Calu3 (cell line): ENCODE measurements at regions not wholly inside any gene's neighbourhood (a gene's known extent, or its start where the extent isn't known, plus 50 kb on each side); places are given as distances from the start of the nearest gene placed in this dataset.

Source experiments
- BruUV-seq: library from RNA; stranded (reverse); fragments of 400-500 nt; replicated peaks from 2 replicates; lab custom pipeline; 2021; lab: Mats Ljungman, UMichigan
- CTCF ChIA-PET: fragments of 300-600 bp; sonication (Branson Sonifier 250); formaldehyde crosslinking; loops from one replicate; lab custom pipeline; 2022; ENCODE audit warnings: antibody characterized with exemption; lab: Charles Lee
- DNase-seq: peaks from one replicate; pipeline ENCODE4 v3.0.0; 2022
- H3K27ac Mint-ChIP-seq: one replicate; pipeline ENCODE4 v1.8.0; 2022; ENCODE audit warnings: mixed read lengths; ENCODE audit not compliant: unreplicated experiment
- H3K27me3 Mint-ChIP-seq: one replicate; pipeline ENCODE4 v1.8.0; 2022; ENCODE audit warnings: mixed read lengths; ENCODE audit not compliant: unreplicated experiment
- H3K36me3 Mint-ChIP-seq: one replicate; pipeline ENCODE4 v1.8.0; 2022; ENCODE audit warnings: mild to moderate bottlenecking, moderate library complexity, mixed read lengths; ENCODE audit not compliant: insufficient read depth, unreplicated experiment
- H3K4me1 Mint-ChIP-seq: one replicate; pipeline ENCODE4 v1.8.0; 2022; ENCODE audit warnings: mild to moderate bottlenecking, low read depth, mixed read lengths; ENCODE audit not compliant: unreplicated experiment
- H3K4me3 Mint-ChIP-seq: one replicate; pipeline ENCODE4 v1.8.0; 2022; ENCODE audit warnings: mild to moderate bottlenecking, low read depth, moderate library complexity, mixed read lengths; ENCODE audit not compliant: unreplicated experiment
- H3K9me3 Mint-ChIP-seq: one replicate; pipeline ENCODE4 v1.8.0; 2022; ENCODE audit warnings: low read depth, mixed read lengths; ENCODE audit not compliant: unreplicated experiment
- CTCF ChIP-seq: fragments of 200-600 bp; IDR thresholded peaks from one replicate; pipeline ENCODE4 v1.8.0; 2022; ENCODE audit warnings: antibody characterized with exemption; ENCODE audit not compliant: unreplicated experiment
- intact Hi-C: fragments of 100-400 bp; cut with micrococcal nuclease; formaldehyde crosslinking; loops from one replicate; pipeline ENCODE4 v1.10.0; 2022; ENCODE audit not compliant: unreplicated experiment

GRCh38 chr22:26893173-26894110 lies 236.1 kb downstream of the MIAT start:
- BruUV-seq: no TSS peak
- Mint-ChIP-seq H3K36me3 (no peaks in the 10 kb centered on the region), H3K27ac (no peak overlapping the region), H3K4me1 (peaks cover 45% of the 10 kb centered on the region), H3K9me3 (peaks cover 4% of the 10 kb centered on the region), H3K27me3 (peaks cover 14% of the 10 kb centered on the region), H3K4me3 (no peak overlapping the region)
- intact Hi-C loops: loop anchor here (2.0 to 5.0 kb wide), 3 partner anchors 73 to 304 kb away; no protein-coding TSS in a partner anchor
- no peak for TF ChIP-seq CTCF
- no peak for DNase-seq
- CTCF ChIA-PET: no interaction called here

- H3K36me3 Mint-ChIP-seq: no peaks in the 10 kb centered on the region
- intact Hi-C loops: loop anchor here (2.0 to 5.0 kb wide), 3 partner anchors 74 to 303 kb away; no protein-coding TSS in a partner anchor
- peak overlapping the region; percentile 13 for H3K4me3 Mint-ChIP-seq
- peaks cover 45% of the 10 kb centered on the region for H3K4me1 Mint-ChIP-seq
- DNase-seq: no peak
- CTCF ChIA-PET: no interaction called here
- H3K27ac Mint-ChIP-seq: peak overlapping the region; percentile 55
- TF ChIP-seq CTCF: no peak
- peaks cover 4% of the 10 kb centered on the region for H3K9me3 Mint-ChIP-seq
- peaks cover 17% of the 10 kb centered on the region for H3K27me3 Mint-ChIP-seq
- no TSS peak for BruUV-seq
Measured at GRCh38 chr22:26894362-26894761, 237.0 kb downstream of the MIAT start.

GRCh38 chr22:26894766-26895485 lies 237.5 kb downstream of the MIAT start:
- Mint-ChIP-seq H3K27me3 (peaks cover 17% of the 10 kb centered on the region), H3K4me3 (peak overlapping the region; percentile 13), H3K9me3 (peaks cover 4% of the 10 kb centered on the region), H3K4me1 (peaks cover 45% of the 10 kb centered on the region), H3K27ac (peak overlapping the region; percentile 55), H3K36me3 (no peaks in the 10 kb centered on the region)
- no peak for TF ChIP-seq CTCF
- DNase-seq: peak; percentile 44
- intact Hi-C loops: loop anchor here (2.0 to 5.0 kb wide), 3 partner anchors 74 to 302 kb away; no protein-coding TSS in a partner anchor
- no TSS peak for BruUV-seq
- CTCF ChIA-PET: interaction anchor here (0.9 kb wide), 1 partner anchor 217 kb away, joined by 4 read pairs; no protein-coding TSS in a partner anchor

GRCh38 chr22:26897384-26897783 lies 240.0 kb downstream of the MIAT start:
- Mint-ChIP-seq H3K27me3 (peaks cover 20% of the 10 kb centered on the region), H3K4me3 (no peak overlapping the region), H3K9me3 (peaks cover 4% of the 10 kb centered on the region), H3K36me3 (no peaks in the 10 kb centered on the region), H3K27ac (no peak overlapping the region), H3K4me1 (peaks cover 29% of the 10 kb centered on the region)
- CTCF ChIA-PET: no interaction called here
- no peak for DNase-seq
- no TSS peak for BruUV-seq
- no peak for TF ChIP-seq CTCF
- intact Hi-C loops: no loop called here
